ENCODE measurements at regions not wholly inside any gene's neighbourhood (a gene's known extent, or its start where the extent isn't known, plus 50 kb on each side); places are given as distances from the start of the nearest gene placed in this dataset.

DNA sequence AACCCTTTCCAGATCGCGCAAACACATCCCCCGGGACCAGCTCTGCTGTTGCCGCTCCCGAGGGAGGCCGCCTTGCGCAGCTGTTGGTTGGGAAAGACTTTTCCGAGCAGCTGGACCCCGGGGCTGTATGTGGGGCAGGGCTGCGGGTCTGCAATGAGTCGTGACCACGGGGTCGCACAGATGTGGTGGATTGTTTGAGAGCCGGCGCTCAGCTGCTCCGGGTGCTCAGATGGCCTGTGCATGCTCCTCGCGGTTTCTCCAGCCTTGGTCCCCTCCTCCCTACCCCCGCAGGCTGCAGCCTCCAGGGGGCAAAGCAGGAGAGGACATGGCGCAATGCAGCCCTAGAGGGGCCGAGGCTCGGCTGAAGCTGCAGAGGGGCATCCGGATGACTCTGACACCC lies 105.2 kb upstream of the OTOS start:
- TF ChIP-seq POLR2A (IDR thresholded peaks at IDR 0.05) = no peak
- TF ChIP-seq, protein P1, sequence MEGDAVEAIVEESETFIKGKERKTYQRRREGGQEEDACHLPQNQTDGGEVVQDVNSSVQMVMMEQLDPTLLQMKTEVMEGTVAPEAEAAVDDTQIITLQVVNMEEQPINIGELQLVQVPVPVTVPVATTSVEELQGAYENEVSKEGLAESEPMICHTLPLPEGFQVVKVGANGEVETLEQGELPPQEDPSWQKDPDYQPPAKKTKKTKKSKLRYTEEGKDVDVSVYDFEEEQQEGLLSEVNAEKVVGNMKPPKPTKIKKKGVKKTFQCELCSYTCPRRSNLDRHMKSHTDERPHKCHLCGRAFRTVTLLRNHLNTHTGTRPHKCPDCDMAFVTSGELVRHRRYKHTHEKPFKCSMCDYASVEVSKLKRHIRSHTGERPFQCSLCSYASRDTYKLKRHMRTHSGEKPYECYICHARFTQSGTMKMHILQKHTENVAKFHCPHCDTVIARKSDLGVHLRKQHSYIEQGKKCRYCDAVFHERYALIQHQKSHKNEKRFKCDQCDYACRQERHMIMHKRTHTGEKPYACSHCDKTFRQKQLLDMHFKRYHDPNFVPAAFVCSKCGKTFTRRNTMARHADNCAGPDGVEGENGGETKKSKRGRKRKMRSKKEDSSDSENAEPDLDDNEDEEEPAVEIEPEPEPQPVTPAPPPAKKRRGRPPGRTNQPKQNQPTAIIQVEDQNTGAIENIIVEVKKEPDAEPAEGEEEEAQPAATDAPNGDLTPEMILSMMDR (IDR thresholded peaks at IDR 0.05) = no peak
- peaks cover 3 to 24% (median 7%) of the 10 kb centered on the region in 12 donors for H3K4me1 ChIP-seq
- peak; percentile 75 to 88 (median 81) for DNase-seq
- intact Hi-C loops (cut with DNase I) = no loop called here
- ATAC-seq = peak; percentile 31 to 61 (median 58)
- H3K4me3 ChIP-seq = no peak overlapping the region
- no peaks in the 10 kb centered on the region for H3K36me3 ChIP-seq
- peak overlapping the region in 2 of 12 donors; percentile 40 to 48 for H3K27ac ChIP-seq
- H3K9me3 ChIP-seq = peaks cover 0 to 2% (median 0%) of the 10 kb centered on the region in 12 donors
- WGBS, 4 donors = 78 to 89% (median 81%) methylated on average over 18 to 23 of the region's 23 CpGs
- H3K27me3 ChIP-seq = no peaks in the 10 kb centered on the region

- 89 to 93% (median 90%) methylated on average over 15 of the region's 15 CpGs for WGBS, 4 donors
- Histone ChIP-seq H3K36me3 (no peaks in the 10 kb centered on the region), H3K27me3 (no peaks in the 10 kb centered on the region), H3K4me3 (no peak overlapping the region), H3K27ac (peak overlapping the region in 3 of 12 donors; percentile 11 to 48 (median 40)), H3K9me3 (no peaks in the 10 kb centered on the region), H3K4me1 (peaks cover 6 to 30% (median 13%) of the 10 kb centered on the region in 12 donors)
- no peak for ATAC-seq
- TF ChIP-seq, protein P1 (IDR thresholded peaks at IDR 0.05) = no peak
- TF ChIP-seq POLR2A (IDR thresholded peaks at IDR 0.05) = no peak
- DNase-seq = peak in 1 of 5 donors; percentile 18
- intact Hi-C loops (cut with DNase I) = no loop called here
Measured at GRCh38 chr2:240246173-240246820, 105.8 kb upstream of the OTOS start.

- ATAC-seq (no peak), DNase-seq (peak in 1 of 5 donors; percentile 22)
- Histone ChIP-seq H3K4me1 (peaks cover 6 to 41% (median 21%) of the 10 kb centered on the region in 12 donors), H3K4me3 (no peak overlapping the region), H3K9me3 (no peaks in the 10 kb centered on the region), H3K27ac (no peak overlapping the region), H3K36me3 (no peaks in the 10 kb centered on the region), H3K27me3 (no peaks in the 10 kb centered on the region)
- TF ChIP-seq POLR2A (IDR thresholded peaks at IDR 0.05) = no peak
- TF ChIP-seq, protein P1 (IDR thresholded peaks at IDR 0.05) = no peak
- intact Hi-C loops (cut with DNase I) = no loop called here
- WGBS, 4 donors = 91 to 96% (median 92%) methylated on average over 7 to 10 of the region's 10 CpGs
Measured at GRCh38 chr2:240247241-240247867, 106.9 kb upstream of the OTOS start.

GRCh38 chr2:240247868-240248720 lies 107.6 kb upstream of the OTOS start:
- no peaks in the 10 kb centered on the region for H3K27me3 ChIP-seq
- no peaks in the 10 kb centered on the region for H3K36me3 ChIP-seq
- no peak for ATAC-seq
- TF ChIP-seq, protein P1 (IDR thresholded peaks at IDR 0.05) = no peak
- TF ChIP-seq POLR2A (IDR thresholded peaks at IDR 0.05) = no peak
- intact Hi-C loops (cut with DNase I) = no loop called here
- H3K4me3 ChIP-seq = no peak overlapping the region
- DNase-seq = peak in 1 of 5 donors; percentile 26
- 62 to 67% (median 65%) methylated on average over 8 to 17 of the region's 17 CpGs for WGBS, 4 donors
- no peak overlapping the region for H3K27ac ChIP-seq
- no peaks in the 10 kb centered on the region for H3K9me3 ChIP-seq
- peaks cover 6 to 45% (median 24%) of the 10 kb centered on the region in 12 donors for H3K4me1 ChIP-seq

Measured in heart left ventricle (tissue), 16 donors.